ENCODE measurements at regions not wholly inside any gene's neighbourhood (a gene's known extent, or its start where the extent isn't known, plus 50 kb on each side); places are given as distances from the start of the nearest gene placed in this dataset.

GRCh38 chr6:71388068-71388744 is 99.6 kb downstream of the OGFRL1 start:
- Histone ChIP-seq H3K4me3 (ENCODE audit: low read depth, low read length) (no peak overlapping the region), H3K36me3 (ENCODE audit: insufficient read depth) (no peaks in the 10 kb centered on the region), H3K4me1 (ENCODE audit: insufficient read depth) (no peaks in the 10 kb centered on the region), H3K27ac (ENCODE audit: low read depth) (no peak overlapping the region)
- WGBS = 91% methylated on average over 1 of the region's 1 CpG
- DNase-seq (ENCODE audit: extremely low spot score) = no peak

- no peaks in the 10 kb centered on the region for H3K36me3 ChIP-seq (ENCODE audit: insufficient read depth)
- H3K4me1 ChIP-seq (ENCODE audit: insufficient read depth) = no peaks in the 10 kb centered on the region
- WGBS = 70% methylated on average over 4 of the region's 4 CpGs
- no peak for DNase-seq (ENCODE audit: extremely low spot score)
- H3K27ac ChIP-seq (ENCODE audit: low read depth) = no peak overlapping the region
- no peak overlapping the region for H3K4me3 ChIP-seq (ENCODE audit: low read depth, low read length)
Measured at GRCh38 chr6:71388856-71389527, 100.4 kb downstream of the OGFRL1 start.

DNA sequence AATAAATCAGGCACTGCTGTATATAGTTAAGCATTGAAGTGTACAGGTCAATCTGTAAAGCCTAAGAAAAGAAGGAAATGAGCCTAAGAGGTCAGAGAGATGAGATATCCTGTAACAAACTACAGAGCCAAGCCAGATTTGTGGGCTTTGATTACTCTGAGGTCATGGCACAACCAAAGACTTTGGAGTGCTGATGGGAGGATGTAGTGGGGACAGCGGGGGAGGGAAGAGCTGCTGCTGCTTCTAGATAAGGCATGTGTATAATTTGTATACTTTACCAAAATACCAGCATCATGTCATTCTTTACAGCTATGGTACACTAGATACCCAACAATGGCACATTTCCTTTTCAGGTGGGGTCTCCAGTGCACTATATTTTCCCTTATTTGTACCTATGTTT is 102.5 kb downstream of the OGFRL1 start:
- Histone ChIP-seq H3K36me3 (ENCODE audit: insufficient read depth) (no peaks in the 10 kb centered on the region), H3K4me1 (ENCODE audit: insufficient read depth) (no peaks in the 10 kb centered on the region), H3K27ac (ENCODE audit: low read depth) (no peak overlapping the region), H3K4me3 (ENCODE audit: low read depth, low read length) (no peak overlapping the region)
- no peak for DNase-seq (ENCODE audit: extremely low spot score)
- WGBS = 91% methylated on average over 1 of the region's 1 CpG

DNA sequence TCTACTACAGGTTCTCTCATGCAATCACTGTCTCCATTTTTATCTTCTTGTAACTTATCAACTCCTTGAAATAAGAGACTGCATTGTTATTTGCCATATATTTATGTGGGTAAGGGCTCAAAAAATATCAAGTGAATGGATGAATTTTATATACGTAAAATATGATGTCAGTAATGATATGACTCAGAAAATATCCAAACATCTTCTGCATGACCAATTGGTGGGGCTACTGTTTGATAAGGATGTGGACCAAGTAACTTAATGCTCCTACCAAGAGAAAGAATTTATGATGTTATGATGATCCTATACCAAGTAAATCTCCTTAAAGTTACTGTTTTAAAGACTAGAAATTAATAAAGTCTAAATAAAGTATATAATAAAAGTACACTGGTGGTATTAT is 103.7 kb downstream of the OGFRL1 start:
- H3K4me1 ChIP-seq (ENCODE audit: insufficient read depth) = no peaks in the 10 kb centered on the region
- no peaks in the 10 kb centered on the region for H3K36me3 ChIP-seq (ENCODE audit: insufficient read depth)
- no peak for DNase-seq (ENCODE audit: extremely low spot score)
- 79% methylated on average over 1 of the region's 1 CpG for WGBS
- no peak overlapping the region for H3K27ac ChIP-seq (ENCODE audit: low read depth)
- H3K4me3 ChIP-seq (ENCODE audit: low read depth, low read length) = no peak overlapping the region

DNA sequence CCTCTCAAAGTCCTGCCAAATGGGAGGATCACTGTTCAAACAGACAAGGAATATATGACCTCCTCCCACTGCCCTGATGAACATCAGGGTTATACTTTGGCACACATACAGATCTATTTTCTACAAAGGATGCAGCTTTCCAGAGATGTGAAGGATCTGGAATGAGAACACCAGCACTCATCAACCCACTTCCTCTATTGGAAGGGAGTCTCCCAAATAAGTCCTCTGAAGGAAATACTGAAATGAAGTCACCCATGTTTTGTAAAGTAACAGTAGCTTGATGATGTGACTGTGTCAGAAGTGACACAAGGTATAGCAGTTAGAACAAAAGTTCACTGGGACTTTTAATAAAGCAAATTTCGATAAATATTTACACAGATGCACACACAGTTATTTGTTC is 104.9 kb downstream of the OGFRL1 start:
- Histone ChIP-seq H3K4me3 (ENCODE audit: low read depth, low read length) (no peak overlapping the region), H3K27ac (ENCODE audit: low read depth) (no peak overlapping the region), H3K4me1 (ENCODE audit: insufficient read depth) (no peaks in the 10 kb centered on the region), H3K36me3 (ENCODE audit: insufficient read depth) (no peaks in the 10 kb centered on the region)
- no peak for DNase-seq (ENCODE audit: extremely low spot score)
- WGBS = 32% methylated on average over 1 of the region's 1 CpG

- Histone ChIP-seq H3K4me1 (ENCODE audit: insufficient read depth) (no peaks in the 10 kb centered on the region), H3K4me3 (ENCODE audit: low read depth, low read length) (no peak overlapping the region), H3K36me3 (ENCODE audit: insufficient read depth) (no peaks in the 10 kb centered on the region), H3K27ac (ENCODE audit: low read depth) (peak overlapping the region; percentile 50)
- no peak for DNase-seq (ENCODE audit: extremely low spot score)
- WGBS = 29% methylated on average over 1 of the region's 1 CpG
Measured at GRCh38 chr6:71393981-71394432, 105.4 kb downstream of the OGFRL1 start.

DNA sequence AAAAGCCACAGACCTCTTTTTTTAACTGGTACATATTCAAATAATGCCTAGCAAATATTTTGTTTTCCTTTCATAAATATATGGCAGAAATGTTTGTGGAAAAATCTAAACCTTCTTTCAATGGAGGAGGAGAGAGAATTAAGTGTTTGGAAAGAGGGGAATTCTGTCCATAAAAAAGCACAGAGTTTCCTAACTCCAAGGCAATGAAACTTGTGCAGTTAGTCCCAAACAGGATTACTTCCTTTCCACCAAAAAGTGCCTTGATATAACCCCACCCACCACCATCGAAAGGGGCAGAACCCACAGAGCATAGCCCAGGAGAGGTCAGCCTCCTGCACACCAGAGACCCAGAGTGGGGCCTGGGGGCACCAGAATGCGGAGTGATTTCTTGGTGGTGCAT is 106.3 kb downstream of the OGFRL1 start:
- no peak for DNase-seq (ENCODE audit: extremely low spot score)
- Histone ChIP-seq H3K27ac (ENCODE audit: low read depth) (no peak overlapping the region), H3K4me3 (ENCODE audit: low read depth, low read length) (no peak overlapping the region), H3K36me3 (ENCODE audit: insufficient read depth) (no peaks in the 10 kb centered on the region), H3K4me1 (ENCODE audit: insufficient read depth) (no peaks in the 10 kb centered on the region)
- WGBS = 63% methylated on average over 2 of the region's 2 CpGs

DNA sequence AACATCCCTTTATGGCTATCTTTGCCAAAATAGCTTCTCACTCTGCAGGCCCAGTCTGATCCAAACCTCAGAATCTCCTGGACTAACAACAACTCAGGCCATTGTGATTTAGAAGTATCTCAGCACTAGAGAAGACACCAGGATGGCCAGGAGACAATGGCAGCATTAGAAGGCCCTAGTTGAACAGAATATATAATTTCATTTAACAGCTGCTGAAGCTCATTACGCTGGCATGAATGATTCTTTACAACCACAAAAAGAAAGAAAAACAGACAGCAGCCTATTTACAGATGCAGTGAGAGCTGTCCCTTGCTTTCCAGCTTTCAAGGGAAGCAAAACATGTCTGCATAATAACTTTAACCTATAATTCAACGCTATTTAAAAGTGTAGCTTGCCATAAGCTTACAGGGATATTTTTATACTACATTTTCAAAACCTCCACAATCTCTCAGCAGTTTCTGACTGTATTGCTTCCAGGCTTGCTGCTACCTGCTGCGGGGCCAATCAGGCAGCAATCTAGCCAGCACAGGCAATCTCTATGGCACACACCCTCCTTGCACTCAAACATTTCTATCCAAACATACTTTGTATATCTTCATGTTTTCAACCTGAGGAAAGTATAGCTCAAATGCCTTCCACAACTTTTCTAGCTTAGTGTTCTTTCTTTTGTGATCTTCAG is 107.3 kb downstream of the OGFRL1 start:
- no peak overlapping the region for H3K27ac ChIP-seq (ENCODE audit: low read depth)
- no peaks in the 10 kb centered on the region for H3K4me1 ChIP-seq (ENCODE audit: insufficient read depth)
- no peaks in the 10 kb centered on the region for H3K36me3 ChIP-seq (ENCODE audit: insufficient read depth)
- DNase-seq (ENCODE audit: extremely low spot score) = no peak
- WGBS = 69% methylated on average over 3 of the region's 3 CpGs
- no peak overlapping the region for H3K4me3 ChIP-seq (ENCODE audit: low read depth, low read length)

DNA sequence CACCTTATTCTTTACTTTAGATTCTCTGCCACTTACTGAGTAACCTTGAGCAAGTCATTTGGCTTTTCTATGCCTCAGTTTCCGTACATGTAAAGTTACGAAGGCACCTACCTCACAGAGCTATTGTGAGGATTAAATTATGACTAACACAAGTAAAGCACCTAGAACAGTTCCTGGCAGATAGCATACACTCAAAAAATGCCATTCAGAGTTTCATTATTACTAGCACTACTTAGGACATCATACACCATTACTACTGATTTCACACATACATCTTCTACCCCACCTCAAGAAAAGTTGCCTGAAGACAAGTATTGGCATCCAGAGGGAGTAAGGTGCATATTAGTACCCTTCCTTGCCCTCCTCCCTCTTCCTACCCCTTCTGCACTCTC is 107.8 kb downstream of the OGFRL1 start:
- H3K4me3 ChIP-seq (ENCODE audit: low read depth, low read length) = no peak overlapping the region
- H3K27ac ChIP-seq (ENCODE audit: low read depth) = no peak overlapping the region
- WGBS = 92% methylated on average over 2 of the region's 2 CpGs
- no peak for DNase-seq (ENCODE audit: extremely low spot score)
- H3K4me1 ChIP-seq (ENCODE audit: insufficient read depth) = no peaks in the 10 kb centered on the region
- no peaks in the 10 kb centered on the region for H3K36me3 ChIP-seq (ENCODE audit: insufficient read depth)

DNA sequence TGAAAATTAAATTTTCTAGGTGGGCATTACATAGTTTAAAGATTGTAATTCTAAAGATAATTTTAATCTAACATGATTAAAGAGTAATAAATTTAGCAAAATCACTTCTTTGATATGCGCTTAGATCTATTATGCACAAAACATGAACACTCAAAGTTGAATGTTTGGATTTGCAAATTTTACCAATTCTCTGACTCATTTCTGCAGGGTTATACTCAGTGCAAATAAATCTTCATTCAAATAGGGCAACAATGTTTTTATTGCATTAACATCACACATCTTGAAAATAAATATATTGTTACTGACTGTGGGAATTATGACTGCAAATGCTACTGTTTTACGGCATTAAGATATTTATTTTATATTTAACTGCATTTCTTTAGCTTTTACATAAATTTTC is 110.7 kb downstream of the OGFRL1 start:
- 96% methylated on average over 2 of the region's 2 CpGs for WGBS
- H3K4me3 ChIP-seq (ENCODE audit: low read depth, low read length) = no peak overlapping the region
- DNase-seq (ENCODE audit: extremely low spot score) = no peak
- no peaks in the 10 kb centered on the region for H3K4me1 ChIP-seq (ENCODE audit: insufficient read depth)
- no peak overlapping the region for H3K27ac ChIP-seq (ENCODE audit: low read depth)
- H3K36me3 ChIP-seq (ENCODE audit: insufficient read depth) = no peaks in the 10 kb centered on the region

DNA sequence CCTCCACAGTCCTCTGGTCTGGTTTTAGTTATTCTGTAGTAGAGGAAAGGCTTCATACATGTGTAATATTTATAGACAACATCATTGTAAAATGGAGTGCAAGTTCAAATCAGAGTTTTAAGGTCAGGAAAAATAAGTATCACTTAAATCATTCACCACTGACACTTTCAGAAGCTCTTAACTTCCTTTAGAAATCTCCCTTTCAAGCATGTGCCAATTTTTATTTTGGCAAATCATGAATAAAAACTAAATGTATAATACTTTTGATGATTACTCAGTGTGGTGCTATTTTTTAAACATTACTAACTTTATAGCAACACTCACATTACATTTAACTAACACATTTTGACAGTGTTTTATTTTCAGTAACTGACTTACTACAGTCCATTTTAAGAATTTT is 112.2 kb downstream of the OGFRL1 start:
- Histone ChIP-seq H3K4me1 (ENCODE audit: insufficient read depth) (no peaks in the 10 kb centered on the region), H3K27ac (ENCODE audit: low read depth) (no peak overlapping the region), H3K36me3 (ENCODE audit: insufficient read depth) (no peaks in the 10 kb centered on the region), H3K4me3 (ENCODE audit: low read depth, low read length) (no peak overlapping the region)
- no peak for DNase-seq (ENCODE audit: extremely low spot score)

DNA sequence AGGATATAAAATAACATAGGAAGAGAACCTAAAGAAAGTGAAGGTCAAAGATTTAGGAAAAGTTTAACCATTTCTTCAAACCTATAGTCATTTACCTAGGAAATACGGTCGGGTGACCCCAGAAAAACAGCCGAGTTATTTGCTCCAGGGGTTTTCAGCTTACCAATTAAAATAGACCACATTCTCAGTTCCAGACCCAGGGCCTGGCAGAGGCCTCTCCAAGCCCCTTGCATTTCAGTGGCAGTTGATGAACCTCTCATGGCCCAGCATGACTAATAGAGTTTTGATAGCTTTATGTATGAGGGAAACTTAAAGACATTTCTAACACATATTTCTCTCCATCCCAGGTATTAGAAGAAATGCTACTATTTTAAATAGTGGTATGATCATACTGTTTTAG is 113.5 kb downstream of the OGFRL1 start:
- WGBS = 93% methylated on average over 3 of the region's 3 CpGs
- no peaks in the 10 kb centered on the region for H3K4me1 ChIP-seq (ENCODE audit: insufficient read depth)
- H3K36me3 ChIP-seq (ENCODE audit: insufficient read depth) = no peaks in the 10 kb centered on the region
- no peak overlapping the region for H3K27ac ChIP-seq (ENCODE audit: low read depth)
- H3K4me3 ChIP-seq (ENCODE audit: low read depth, low read length) = no peak overlapping the region
- no peak for DNase-seq (ENCODE audit: extremely low spot score)

DNA sequence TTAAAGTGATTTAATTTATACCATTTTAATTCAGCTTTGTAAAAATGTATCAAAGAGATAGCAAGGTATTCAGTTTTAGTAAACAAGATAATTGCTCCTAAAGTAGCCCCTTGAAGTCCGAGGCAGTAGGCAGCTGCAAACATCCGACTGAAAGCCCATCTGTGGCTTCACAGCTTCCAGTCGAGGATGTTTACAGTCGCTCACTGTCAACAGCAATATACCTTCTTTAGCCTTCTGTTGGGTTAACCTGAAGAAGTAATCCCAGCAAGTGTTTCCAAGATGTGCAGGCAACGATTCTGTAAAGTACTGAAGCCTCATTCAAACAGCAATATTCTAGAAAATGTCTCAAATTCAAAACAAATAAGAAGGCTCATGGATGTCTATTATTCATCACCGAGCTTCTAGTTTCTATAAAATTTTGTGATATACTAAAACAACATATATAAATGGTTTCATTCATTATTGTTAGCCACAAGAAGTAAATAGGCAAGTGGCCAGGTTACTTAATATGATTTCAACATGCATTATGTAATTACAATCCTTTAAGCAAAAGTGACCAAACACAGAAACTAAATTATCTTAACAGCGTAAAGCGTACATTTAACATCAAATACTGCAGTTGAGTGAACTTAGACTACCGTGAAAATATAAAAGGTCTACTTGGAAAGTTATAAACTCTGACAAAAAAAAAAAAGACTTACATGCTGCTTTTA is 115.0 kb downstream of the OGFRL1 start:
- Histone ChIP-seq H3K36me3 (ENCODE audit: insufficient read depth) (no peaks in the 10 kb centered on the region), H3K4me1 (ENCODE audit: insufficient read depth) (no peaks in the 10 kb centered on the region), H3K4me3 (ENCODE audit: low read depth, low read length) (no peak overlapping the region), H3K27ac (ENCODE audit: low read depth) (no peak overlapping the region)
- WGBS = 62% methylated on average over 9 of the region's 9 CpGs
- DNase-seq (ENCODE audit: extremely low spot score) = no peak
